HG03521 (cell line): ENCODE measurements at regions not wholly inside any gene's neighbourhood (a gene's known extent, or its start where the extent isn't known, plus 50 kb on each side); places are given as distances from the start of the nearest gene placed in this dataset.
A peak's percentile ranks its signal among the peaks of the same experiment; 100 is the strongest.

Experiments
- ATAC-seq: cut with Tn5 transposase; IDR thresholded peaks from one replicate; pipeline ENCODE4 v1.9.1; 2021; ENCODE audit warnings: mild to moderate bottlenecking, moderate library complexity; ENCODE audit not compliant: unreplicated experiment

DNA sequence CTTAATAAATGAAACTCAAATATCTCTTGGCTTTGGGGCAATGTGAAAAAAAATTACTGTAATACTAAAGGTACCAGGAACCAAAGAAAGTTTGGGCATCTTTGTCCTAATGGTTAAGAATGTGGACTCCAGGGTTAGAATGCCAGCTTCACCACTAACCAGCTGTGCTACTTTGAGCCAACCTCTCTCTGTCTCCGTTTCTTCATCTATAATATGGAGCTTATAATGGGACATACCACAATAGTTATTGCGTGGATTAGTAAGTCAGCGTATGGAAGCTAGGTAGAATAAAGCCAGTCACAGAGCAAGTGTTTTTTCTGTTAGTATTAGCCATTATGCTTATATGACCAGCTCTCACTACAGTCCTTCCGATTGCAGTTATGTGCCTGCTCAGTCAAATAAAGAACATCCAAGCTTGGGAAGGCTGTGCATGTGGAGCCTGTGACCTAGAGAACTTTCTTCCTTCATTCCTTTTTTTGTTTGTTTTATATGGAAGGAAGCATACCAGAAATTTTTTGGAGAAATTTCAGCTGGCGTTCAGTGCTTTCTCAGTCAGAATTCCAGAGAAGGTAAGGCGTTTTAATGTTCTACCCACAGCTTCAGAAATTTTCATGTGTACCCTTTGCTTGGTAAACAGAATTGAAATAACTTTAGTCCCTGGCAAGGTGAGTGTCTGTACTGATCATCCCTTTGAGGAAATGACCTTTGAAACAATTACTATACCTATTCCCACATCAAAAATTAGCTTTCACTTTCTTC is 114.0 kb upstream of the RND3 start:
- no peak for ATAC-seq

DNA sequence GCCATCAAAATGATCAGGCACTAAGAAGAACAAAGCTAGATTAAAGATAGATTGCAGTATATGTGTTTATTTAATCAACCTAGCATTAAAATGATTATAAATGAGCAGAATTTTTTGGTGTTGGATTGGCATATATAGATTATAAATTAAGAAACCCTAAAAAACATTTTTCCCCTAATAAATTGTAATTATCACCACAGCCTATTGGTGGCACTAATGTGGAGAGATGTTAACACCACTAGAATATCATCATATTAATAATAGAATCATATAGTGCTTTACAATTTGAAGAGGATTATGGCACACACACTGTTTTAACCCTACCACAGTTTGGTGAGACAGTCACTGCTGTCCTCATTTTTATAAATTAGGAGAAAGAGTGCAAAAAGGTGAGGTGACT is 112.4 kb upstream of the RND3 start:
- ATAC-seq, result no peak

DNA sequence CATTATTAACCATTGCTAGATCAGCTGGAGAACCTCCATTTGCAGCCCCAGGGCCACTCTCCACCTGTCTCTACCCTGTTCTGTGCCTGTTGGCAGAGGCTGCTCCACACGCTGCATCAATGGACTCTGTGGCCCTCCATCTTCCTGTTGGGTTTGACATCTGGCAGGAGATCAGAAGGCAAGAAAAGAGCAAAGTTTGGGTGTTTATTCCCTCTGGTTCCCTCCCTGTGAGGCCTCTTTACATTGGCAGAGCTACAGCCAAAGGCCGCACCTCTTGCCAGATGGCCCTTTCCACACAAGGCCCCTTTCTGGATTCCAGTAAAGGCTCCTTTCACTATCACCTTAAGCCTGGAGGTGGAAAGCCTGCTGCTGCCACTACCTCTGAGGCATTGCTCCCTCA is 110.9 kb upstream of the RND3 start:
- ATAC-seq, result no peak

DNA sequence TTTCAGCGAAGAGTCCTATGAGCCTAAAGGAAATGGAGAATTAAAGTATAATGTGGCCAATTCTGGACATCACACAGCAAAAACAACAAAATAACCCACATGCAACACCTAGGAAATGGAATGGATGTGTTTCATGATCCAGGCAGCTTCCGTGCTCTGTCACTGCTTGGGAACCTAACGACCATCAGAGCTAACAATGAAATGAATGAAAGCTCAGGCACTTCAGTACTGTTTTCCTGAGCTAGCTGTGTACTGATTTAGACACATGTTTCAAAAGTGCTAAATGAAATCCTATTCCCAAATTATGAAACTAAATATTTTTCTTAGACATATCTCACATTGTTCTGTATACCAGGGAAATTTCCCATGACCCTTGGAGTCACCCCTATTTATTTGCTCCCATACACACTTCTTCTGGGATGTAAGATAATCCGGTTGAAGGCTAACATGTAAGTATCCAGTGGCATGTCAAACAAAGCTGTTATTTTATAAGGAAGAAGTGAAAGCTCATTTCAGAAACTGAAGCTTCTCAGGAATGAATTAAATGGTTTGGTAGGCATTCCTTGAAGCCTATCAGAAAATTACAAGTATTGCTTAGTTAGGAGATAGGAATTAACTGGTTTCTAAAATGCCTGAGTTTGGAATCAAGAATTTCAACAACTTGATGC is 108.5 kb upstream of the RND3 start:
- no peak for ATAC-seq

DNA sequence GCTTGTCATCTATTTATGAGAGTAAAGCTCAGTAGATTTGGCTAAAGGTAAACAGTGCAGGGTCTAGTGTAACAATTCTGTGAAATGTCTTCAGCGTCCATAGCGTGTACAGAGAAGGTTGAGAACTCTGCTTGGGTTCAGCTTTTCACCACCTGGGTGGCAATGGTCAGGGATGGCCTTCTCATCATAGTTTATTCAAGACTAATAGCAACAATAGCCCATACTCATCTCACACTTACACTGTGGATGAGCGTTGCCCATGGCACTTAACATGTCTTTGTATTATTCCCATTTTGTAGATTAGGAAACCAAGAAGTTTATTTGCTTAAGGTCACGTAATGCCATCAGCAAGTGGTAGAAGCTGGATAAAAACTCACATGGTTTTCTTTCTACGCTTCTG is 106.8 kb upstream of the RND3 start:
- ATAC-seq, result no peak

DNA sequence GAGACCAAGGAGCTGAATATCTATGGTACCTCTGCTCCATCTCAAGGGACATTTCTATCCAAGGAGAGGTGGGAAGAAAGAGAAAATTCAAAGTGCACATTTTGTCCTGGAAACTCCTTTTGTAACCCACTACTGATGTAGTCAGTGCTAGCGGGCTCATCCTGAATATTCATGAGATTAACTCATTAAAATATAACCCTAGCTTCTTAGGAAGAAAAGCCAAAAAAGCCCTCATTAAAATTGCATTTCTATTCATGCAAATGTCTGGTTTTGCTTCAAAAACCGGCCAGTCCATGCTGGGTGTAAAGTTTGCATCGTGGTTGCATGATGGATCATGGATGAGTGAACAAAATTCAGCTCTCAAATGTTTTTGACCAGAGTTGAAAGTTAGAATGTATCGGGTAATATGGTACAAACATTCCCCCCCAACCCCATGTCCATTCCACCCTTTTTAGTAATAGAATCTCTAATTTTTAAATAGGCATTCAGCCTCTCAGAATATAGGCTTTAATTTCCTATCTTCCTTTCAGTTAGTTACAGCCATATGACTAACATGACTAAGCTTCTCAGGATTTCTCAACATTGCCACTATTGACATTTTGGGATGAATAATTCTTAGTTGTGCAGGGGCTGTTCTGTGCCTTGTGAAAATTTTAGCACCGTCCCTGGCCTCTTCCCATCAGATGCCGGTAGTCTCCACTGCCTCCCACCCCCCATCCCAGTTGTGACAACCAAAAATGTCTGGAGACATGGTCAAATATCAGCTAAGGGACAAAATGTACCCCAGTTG is 104.2 kb upstream of the RND3 start:
- no peak for ATAC-seq

DNA sequence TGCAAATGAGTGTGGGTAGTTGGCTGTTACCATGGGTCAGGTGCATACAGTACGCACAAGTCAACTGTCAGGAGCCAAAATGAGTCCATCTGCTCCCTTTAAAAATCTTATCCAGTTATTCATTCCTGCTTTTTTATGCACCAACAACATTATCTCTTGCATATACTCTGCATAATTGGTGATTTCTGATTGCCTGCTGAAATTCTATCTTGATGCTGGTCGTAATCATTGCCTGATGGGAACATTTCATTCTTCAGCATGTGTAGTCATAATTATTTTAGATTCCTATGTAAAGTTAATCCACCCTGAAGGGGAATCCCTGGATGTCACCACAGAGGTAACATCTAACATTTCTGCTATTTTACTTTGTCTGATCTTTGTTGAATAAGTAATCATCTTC is 102.2 kb upstream of the RND3 start:
- no peak for ATAC-seq

DNA sequence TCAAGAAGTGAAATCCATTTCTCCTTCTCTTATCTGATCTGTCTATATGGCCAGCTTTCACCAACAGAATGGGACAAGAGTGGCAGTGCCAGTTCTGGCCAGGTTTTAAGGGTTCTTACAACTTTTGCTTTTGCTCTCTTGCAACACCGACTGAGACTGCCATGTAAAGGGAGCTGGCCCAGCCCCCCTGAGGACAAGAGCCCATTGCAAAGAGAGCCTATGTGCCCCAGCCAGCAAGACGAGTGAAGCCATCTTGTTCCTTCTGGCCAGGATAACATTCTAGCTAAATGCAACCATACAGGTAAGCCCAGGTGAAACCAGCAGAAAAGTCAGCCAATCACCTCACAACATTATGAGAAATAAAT is 101.0 kb upstream of the RND3 start:
- no peak for ATAC-seq

DNA sequence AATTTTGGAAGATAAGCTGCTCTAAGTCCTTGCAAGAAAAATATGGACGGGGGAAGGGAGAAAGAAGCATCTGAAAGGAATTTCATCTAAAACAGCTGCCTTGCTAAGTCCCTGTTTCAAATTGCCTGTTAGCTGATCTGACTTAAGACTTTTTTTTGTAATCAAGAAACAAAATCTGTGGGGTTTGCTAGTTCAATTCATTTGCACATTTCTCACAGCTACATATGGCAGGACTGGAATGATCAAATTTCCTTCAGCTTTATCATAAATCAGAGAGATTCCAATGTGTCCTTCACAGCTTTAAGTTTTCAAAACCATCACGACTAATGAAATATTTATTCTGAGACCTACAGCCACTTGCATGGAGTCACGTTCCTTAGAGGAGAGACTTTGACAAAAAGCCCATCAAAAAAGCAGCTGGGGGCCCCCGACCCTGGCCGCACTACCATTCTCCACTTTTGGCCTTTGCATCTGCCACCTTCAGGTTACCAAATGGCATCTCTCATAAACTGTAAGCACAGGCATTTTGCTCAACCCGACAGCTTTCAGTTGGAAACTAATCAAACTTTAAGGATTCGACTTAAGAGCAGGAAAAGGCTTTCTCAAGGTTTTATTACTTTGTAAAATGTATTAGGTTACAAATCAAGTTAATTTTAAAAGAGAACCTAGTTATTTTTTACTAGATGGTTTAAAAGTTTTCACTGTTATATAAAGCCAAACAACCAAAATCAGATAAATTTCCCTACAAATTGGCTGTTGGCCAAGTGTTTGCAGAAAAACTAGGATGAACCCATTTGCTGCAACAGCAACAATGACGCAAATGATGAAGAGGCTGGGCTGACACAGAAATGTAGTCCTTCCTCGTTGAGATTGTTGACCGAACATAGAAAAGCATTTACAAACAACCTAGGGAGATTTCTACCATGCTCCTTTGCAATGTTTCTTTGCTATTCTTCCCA is 100.4 kb upstream of the RND3 start:
- no peak for ATAC-seq

DNA sequence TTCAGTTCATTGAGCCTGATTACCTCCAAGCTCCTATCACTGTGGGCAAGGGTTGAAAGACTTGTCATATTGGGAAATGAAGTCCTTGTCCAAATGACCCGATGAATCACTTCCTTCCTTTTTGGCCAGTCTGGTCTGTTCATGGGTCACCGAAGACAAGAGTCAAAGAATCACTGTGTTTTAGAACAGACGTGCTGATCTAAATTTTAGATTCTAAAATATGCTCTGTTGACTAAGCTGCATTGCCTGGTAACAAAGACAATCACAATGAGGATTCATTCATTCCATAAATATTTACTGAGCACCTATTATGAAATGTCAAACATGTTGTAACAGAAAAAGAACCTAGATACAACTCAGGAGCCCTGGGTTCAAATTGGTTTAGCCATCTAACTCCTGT is 99.4 kb upstream of the RND3 start:
- no peak for ATAC-seq

DNA sequence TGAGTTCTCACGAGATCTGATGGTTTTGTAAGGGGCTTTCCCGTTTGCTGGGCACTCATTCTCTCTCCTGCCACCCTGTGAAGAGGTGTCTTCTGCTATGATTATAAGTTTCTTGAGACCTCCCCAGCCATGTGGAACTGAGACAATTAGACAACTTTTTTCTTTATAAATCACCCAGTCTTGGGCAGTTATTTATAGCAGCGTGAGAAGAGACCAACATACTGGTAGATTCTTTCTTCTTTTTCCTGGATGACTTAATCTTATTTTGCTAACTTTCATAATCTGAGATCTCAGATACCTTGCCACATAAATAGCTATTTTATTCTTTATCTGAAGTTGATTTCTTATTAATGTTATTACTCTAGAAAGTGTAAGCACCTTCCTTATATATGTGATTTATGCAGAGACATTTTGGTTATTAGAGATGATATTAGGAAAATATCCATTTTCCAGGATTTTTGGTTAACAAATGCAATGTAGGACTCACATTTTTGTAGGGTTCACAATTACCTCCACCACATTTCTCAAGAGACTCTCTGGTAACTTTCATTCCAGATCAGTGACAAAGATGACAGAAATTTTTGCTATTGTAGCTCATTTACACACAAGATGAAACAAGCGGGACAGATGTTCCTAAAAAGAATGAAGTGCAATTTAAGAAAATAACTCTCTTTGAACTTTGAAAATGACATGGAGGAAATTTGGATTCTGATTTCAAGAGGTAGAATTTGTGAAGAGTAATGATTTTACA is 97.9 kb upstream of the RND3 start:
- ATAC-seq, result no peak

DNA sequence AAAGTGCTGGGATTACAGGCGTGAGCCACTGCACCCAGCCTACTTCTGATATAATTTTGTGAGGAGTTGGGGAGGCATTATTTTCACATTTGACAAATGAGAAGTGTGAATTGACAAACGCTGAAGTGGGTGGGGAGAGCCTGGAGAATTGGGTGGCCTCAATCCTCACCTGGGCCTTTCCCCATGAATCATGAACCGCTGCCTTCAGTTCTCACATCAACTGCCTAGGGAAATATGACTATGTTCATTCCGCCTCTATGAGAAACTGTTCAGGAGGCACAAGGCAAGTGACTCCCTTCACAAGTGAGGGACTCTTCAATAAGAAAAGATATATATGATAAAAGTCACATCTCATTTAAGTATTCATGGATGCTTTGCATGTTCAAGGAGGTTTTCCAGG is 96.6 kb upstream of the RND3 start:
- no peak for ATAC-seq

DNA sequence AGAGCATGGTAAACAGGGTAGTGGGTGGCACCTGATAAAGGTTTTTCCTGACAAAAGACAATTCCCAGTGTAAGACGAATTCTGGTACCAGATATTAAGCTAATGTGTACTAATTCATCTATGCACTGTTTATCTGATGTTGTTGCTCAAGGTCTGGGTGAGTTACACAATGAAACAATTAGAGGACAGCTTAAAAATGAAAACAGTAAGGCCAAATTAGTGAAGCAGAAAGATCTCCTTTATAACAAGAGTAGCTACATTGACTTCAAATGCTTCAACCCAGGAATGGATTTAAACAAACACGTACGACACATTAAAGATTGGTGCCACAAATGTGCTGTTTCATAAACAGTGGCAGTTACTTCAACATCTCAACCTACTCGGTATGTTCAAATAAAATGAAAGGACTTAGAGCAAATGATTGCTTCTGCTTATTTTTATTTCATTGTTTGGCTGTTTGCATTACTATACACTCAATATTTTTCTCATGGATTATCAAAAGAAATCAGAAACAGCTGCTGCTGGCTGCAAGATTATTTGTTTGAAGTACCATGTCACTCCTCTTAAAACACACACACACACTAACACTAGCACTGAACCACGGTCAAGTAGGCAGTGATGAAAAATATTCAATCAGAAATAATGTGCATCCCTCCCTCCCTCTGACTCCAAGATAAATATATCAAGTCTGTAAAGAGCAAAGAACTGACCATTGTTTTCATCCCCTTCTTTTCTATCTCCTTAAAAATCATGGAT is 94.4 kb upstream of the RND3 start:
- ATAC-seq, result no peak

DNA sequence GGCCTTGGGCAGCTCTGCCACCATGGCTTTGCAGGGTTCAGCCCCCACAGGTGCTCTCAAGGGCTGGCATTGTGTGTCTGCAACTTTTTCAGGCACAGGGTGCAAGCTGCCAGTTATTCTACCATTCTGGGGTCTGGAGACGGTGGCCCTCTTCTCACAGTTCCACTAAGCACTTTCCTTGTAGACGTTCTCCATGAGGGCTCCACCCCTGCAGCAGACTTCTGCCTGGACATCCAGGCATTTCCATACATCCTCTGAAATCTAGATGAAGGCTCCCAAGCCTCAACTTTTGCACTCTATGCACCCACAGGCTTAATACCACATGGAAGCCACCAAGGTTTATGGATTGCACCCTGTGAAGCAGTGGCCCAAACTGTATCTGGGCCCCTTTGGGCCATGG is 91.0 kb upstream of the RND3 start:
- ATAC-seq, result no peak

DNA sequence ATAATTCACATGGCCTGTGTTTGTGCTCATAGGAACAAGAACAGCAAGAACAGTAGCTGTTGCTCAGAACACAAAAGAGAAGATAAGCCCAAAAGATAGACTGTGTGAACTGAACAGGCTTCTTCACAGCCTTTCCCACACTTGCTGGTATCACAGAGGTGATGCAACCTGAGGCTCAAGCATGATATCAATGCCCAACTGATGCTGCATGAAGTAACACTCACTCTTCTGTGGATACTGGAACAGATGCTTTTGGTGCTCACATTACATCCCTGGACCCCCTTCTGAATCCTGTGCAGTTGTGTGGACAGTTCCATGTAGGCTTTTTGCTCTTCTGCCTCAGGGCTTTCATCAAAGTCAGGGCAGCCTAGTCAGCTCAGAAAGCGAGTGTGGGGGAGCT is 88.4 kb upstream of the RND3 start:
- no peak for ATAC-seq

DNA sequence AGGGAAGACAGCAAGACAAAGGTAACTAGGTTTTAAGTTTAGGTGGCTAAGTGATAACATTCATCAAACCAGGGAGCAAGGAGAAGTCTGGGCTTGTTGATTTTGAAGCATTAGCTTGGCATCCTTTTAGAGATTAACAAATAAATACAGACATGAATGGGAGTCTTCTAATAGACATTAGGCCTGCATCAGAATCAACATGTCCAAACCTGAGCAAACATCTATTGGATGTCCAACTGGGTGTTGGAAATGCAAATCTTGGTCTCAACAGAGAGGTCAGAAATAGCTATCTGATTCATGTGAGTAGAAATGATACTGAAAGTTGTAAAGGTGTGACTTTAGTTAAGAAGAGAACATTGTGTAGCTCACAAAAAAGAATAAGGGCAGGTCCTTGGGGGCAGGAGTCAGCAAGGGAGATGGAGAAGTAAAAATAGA is 85.5 kb upstream of the RND3 start:
- peak; percentile 90 for ATAC-seq

DNA sequence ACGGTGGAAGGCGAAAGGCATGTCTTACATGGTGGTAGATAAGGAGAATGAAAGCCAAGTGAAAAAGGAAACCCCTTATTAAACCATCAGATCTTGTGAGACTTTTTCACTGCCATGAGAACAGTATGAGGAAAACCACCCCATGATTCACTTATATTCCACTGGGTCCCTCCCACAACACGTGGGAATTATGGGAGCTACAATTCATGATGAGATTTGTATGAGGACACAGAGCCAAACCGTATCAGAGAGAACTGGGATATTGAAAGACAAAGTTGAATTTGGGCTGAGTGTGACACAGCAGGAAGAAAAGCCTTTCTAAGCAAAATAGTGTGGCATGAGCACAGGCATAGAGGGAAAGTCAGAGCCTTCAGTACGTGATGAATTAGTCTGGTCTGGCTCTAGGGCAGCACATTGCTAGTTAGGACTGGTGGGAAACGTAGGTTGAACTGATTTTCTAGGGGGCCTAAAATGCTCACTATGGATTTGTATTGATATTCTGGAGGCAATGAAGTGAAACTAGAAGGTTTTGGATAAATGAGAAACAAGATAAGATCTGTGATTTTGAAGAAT is 84.8 kb upstream of the RND3 start:
- no peak for ATAC-seq

DNA sequence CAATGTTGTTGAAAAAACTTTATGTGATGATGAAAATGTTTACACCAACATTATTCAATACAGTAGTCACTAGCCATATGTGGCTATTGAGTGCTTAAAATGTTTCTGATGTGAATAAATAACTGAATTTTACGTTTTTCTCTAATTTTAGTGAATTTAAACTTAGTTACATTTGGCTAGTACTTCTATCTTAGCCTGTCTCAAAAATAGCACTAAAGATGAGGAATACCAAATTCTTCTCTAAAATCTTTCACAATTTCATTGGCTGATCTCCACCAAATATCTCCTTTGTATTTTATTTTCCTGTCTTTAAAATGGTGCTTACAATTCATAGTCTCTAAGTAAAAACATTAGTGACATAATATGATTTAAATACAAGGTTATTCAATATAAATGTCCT is 83.7 kb upstream of the RND3 start:
- ATAC-seq, result no peak

DNA sequence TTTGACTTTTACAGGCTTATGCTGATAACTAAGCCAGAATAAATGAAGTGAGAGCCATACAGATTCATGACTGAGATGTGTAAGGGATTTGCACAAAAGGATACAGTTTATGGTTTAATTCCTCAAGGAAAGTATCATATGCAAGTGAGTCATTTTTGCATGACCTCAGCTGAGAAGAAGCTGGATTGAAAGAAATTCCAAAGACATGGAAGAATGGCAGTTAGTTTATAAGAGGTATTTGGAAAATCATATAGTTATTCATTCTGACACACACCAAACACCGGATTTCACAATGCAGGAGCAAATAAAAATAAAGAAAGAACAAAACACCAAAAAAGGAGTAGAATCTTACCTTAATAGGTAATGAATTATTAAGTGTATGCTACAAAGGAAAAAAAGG is 83.2 kb upstream of the RND3 start:
- ATAC-seq, result no peak
